Endothelial cell of umbilical vein (primary cell): ENCODE measurements at regions not wholly inside any gene's neighbourhood (a gene's known extent, or its start where the extent isn't known, plus 50 kb on each side); places are given as distances from the start of the nearest gene placed in this dataset.

Source experiments
- CTCF ChIP-seq, 2 donors: IDR thresholded peaks; 1 replicate in 1 of 2; 2 replicates in 1 of 2; pipeline ENCODE4 v1.5.1; 2011; ENCODE audit warnings: low read length in 2 of 2, mild to moderate bottlenecking in 2 of 2, moderate library complexity in 2 of 2, control low read depth in 1 of 2, inconsistent platforms in 1 of 2, low read depth in 1 of 2; ENCODE audit not compliant: insufficient read depth in 1 of 2; ENCODE audit errors: extremely low read depth in 1 of 2
- EZH2 ChIP-seq: IDR thresholded peaks from 2 replicates; pipeline ENCODE4 v1.6.1; 2012; ENCODE audit warnings: borderline replicate concordance, low read depth, mild to moderate bottlenecking, moderate library complexity, low read length, inconsistent platforms; ENCODE audit not compliant: severe bottlenecking
- FOS ChIP-seq: IDR thresholded peaks from 2 replicates; pipeline ENCODE4 v1.6.1; 2011; ENCODE audit warnings: mild to moderate bottlenecking, low read length, moderate library complexity, borderline replicate concordance; ENCODE audit not compliant: insufficient read depth
- JUN ChIP-seq: IDR thresholded peaks from 2 replicates; pipeline ENCODE4 v1.6.1; 2011; ENCODE audit warnings: borderline replicate concordance, low read depth; ENCODE audit not compliant: insufficient read length, insufficient read depth
- MYC ChIP-seq: IDR thresholded peaks from one replicate; pipeline ENCODE4 v1.6.1; 2011; ENCODE audit warnings: mild to moderate bottlenecking, low read depth, low read length
- POLR2A ChIP-seq: IDR thresholded peaks from 2 replicates; pipeline ENCODE4 v1.6.1; 2012; ENCODE audit warnings: low read depth, mild to moderate bottlenecking, control low read depth, low read length
- POLR2AphosphoS5 ChIP-seq: IDR thresholded peaks from 2 replicates; pipeline ENCODE4 v1.6.1; 2012; ENCODE audit warnings: low read depth, mild to moderate bottlenecking, control low read depth, low read length, moderate library complexity; ENCODE audit not compliant: insufficient read depth

DNA sequence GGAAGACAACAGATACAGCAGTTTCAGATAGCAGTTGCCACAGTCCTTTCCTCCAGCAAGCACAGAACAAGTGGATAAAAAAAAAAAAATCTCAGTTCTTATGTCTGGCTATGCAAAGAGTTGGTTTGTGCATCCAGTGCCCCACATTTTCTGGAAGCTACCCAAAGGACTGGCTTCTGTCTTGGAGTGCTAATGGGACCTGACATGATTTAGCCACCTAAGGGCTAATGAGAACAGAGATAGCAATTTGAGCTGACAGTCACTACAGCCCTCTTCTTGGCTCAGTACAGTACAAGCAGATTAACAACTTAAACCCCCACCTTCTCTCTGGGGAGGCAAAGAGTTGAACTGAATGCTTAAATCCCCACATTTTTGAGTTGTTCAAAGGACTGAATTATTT, 976.8 kb downstream of the TBC1D32 start:
- no peak for TF ChIP-seq POLR2AphosphoS5
- no peak for TF ChIP-seq EZH2
- no peak for TF ChIP-seq MYC
- TF ChIP-seq CTCF (IDR thresholded peaks at IDR 0.05; ENCODE audit: extremely low read depth in 1 of 2, insufficient read depth in 1 of 2, low read depth in 1 of 2, low read length in 2 of 2): no peak
- no peak for TF ChIP-seq POLR2A
- TF ChIP-seq JUN: no peak
- TF ChIP-seq FOS: no peak
